GM23338 (cell line): ENCODE measurements at regions not wholly inside any gene's neighbourhood (a gene's known extent, or its start where the extent isn't known, plus 50 kb on each side); places are given as distances from the start of the nearest gene placed in this dataset.

Source experiments
- ATAC-seq: fragments of 200-7000 bp; cut with Tn5 transposase; 3 replicates; pipeline ENCODE4 v1.9.1; 2020
- DNase-seq: peaks from one replicate; pipeline ENCODE4 v3.0.0-alpha.2; 2015; ENCODE audit warnings: low spot score
- H2AFZ ChIP-seq: fragments of 200-600 bp; sonication (generic); 2 replicates; pipeline ENCODE4 v1.8.0; 2016; ENCODE audit warnings: antibody characterized with exemption, mild to moderate bottlenecking, moderate library complexity
- H3F3A ChIP-seq: fragments of 200-600 bp; sonication (generic); replicated peaks from 2 replicates; pipeline ENCODE4 v1.8.0; 2017; ENCODE audit warnings: antibody characterized with exemption, mixed run types, low read depth
- H3K27ac ChIP-seq: fragments of 200-600 bp; sonication (generic); 2 replicates; pipeline ENCODE4 v1.6.1; 2016; ENCODE audit warnings: low read depth
- H3K27me3 ChIP-seq: fragments of 200-600 bp; sonication (generic); 2 replicates; pipeline ENCODE4 v1.8.0; 2016; ENCODE audit warnings: mild to moderate bottlenecking, mixed run types, moderate library complexity; ENCODE audit not compliant: insufficient read depth
- H3K36me3 ChIP-seq: fragments of 200-600 bp; sonication (generic); 2 replicates; pipeline ENCODE4 v1.8.0; 2016; ENCODE audit warnings: mild to moderate bottlenecking; ENCODE audit not compliant: insufficient read depth
- H3K4me1 ChIP-seq: fragments of 200-600 bp; sonication (generic); 2 replicates; pipeline ENCODE4 v1.8.0; 2016; ENCODE audit warnings: mild to moderate bottlenecking, moderate library complexity; ENCODE audit not compliant: insufficient read depth
- H3K4me2 ChIP-seq: fragments of 200-600 bp; sonication (generic); 2 replicates; pipeline ENCODE4 v1.7.1; 2017; ENCODE audit warnings: mixed run types
- H3K4me3 ChIP-seq: fragments of 200-600 bp; sonication (generic); 2 replicates; pipeline ENCODE4 v1.6.1; 2016; ENCODE audit warnings: mixed run types
- H3K79me2 ChIP-seq: fragments of 200-600 bp; sonication (generic); replicated peaks from 2 replicates; pipeline ENCODE4 v1.8.0; 2017; ENCODE audit warnings: mild to moderate bottlenecking; ENCODE audit not compliant: insufficient read depth
- H3K9me2 ChIP-seq: fragments of 200-600 bp; sonication (generic); 2 replicates; pipeline ENCODE4 v1.8.0; 2017; ENCODE audit not compliant: insufficient read depth
- H4K20me1 ChIP-seq: fragments of 200-600 bp; sonication (generic); replicated peaks from 2 replicates; pipeline ENCODE4 v1.8.0; 2017; ENCODE audit warnings: mild to moderate bottlenecking; ENCODE audit not compliant: insufficient read depth
- H3K27ac Mint-ChIP-seq: 2 replicates; pipeline ENCODE4 v1.8.0; 2020; ENCODE audit warnings: inconsistent platforms, mild to moderate bottlenecking, moderate library complexity, mixed read lengths
- H3K27me3 Mint-ChIP-seq: 3 replicates; pipeline ENCODE4 v1.8.0; 2022; ENCODE audit warnings: low read depth, mild to moderate bottlenecking, moderate library complexity, mixed read lengths, inconsistent platforms; ENCODE audit not compliant: insufficient read depth, poor library complexity
- H3K36me3 Mint-ChIP-seq: 3 replicates; pipeline ENCODE4 v1.8.0; 2021; ENCODE audit warnings: low read depth, mild to moderate bottlenecking, inconsistent platforms, moderate library complexity, mixed read lengths
- H3K4me1 Mint-ChIP-seq: 3 replicates; pipeline ENCODE4 v1.8.0; 2020; ENCODE audit warnings: mild to moderate bottlenecking, inconsistent platforms, mixed read lengths
- H3K4me3 Mint-ChIP-seq: 3 replicates; pipeline ENCODE4 v1.8.0; 2021; ENCODE audit warnings: moderate library complexity, mild to moderate bottlenecking, inconsistent platforms, mixed read lengths
- H3K9me3 Mint-ChIP-seq: 3 replicates; pipeline ENCODE4 v1.8.0; 2020; ENCODE audit warnings: moderate library complexity, mild to moderate bottlenecking, inconsistent platforms, mixed read lengths
- CREB1 ChIP-seq: fragments of 250-450 bp; sonication (Bioruptor Pico); IDR thresholded peaks from 2 replicates; pipeline ENCODE4 v1.5.0; 2020; ENCODE audit warnings: low read depth, mild to moderate bottlenecking, moderate library complexity
- ETS1 ChIP-seq: IDR thresholded peaks from 2 replicates; pipeline ENCODE4 v1.6.1; 2016; ENCODE audit warnings: antibody characterized with exemption
- EZH2 ChIP-seq: fragments of 200-600 bp; sonication (generic); IDR thresholded peaks from one replicate; pipeline ENCODE4 v1.8.0; 2017; ENCODE audit warnings: antibody characterized with exemption, mild to moderate bottlenecking, low read depth; ENCODE audit not compliant: unreplicated experiment
- EZH2phosphoT487 ChIP-seq: fragments of 200-600 bp; sonication (generic); IDR thresholded peaks from one replicate; pipeline ENCODE4 v1.8.1; 2018; ENCODE audit warnings: antibody characterized with exemption; ENCODE audit not compliant: unreplicated experiment
- JUNB ChIP-seq: IDR thresholded peaks from one replicate; pipeline ENCODE4 v1.6.1; 2016; ENCODE audit warnings: antibody characterized with exemption; ENCODE audit not compliant: unreplicated experiment
- NANOG ChIP-seq: IDR thresholded peaks from 2 replicates; pipeline ENCODE4 v1.6.1; 2016; ENCODE audit warnings: antibody characterized with exemption, borderline replicate concordance
- POLR2AphosphoS5 ChIP-seq: IDR thresholded peaks from 2 replicates; pipeline ENCODE4 v1.6.1; 2016; ENCODE audit warnings: antibody characterized with exemption, low read depth
- STAT1 ChIP-seq: IDR thresholded peaks from one replicate; pipeline ENCODE4 v1.6.1; 2016; ENCODE audit warnings: antibody characterized with exemption; ENCODE audit not compliant: unreplicated experiment
- ZNF114 ChIP-seq: fragments of 250-450 bp; sonication (Bioruptor Pico); IDR thresholded peaks from 2 replicates; pipeline ENCODE4 v1.5.0; 2020; ENCODE audit warnings: mild to moderate bottlenecking, moderate library complexity
- ZNF331 ChIP-seq: fragments of 250-450 bp; sonication (Bioruptor Pico); IDR thresholded peaks from 2 replicates; pipeline ENCODE4 v1.5.0; 2020; ENCODE audit warnings: low read depth, mild to moderate bottlenecking, moderate library complexity
- TF ChIP-seq, protein P1 (sequence below): fragments of 250-450 bp; sonication (Bioruptor Pico); IDR thresholded peaks from 2 replicates; pipeline ENCODE4 v1.5.0; 2020; ENCODE audit warnings: mild to moderate bottlenecking, moderate library complexity
- TF ChIP-seq, protein P2 (sequence below), 2 experiments: fragments of 200-600 bp in 1 of 2; sonication (generic) in 1 of 2; conservative IDR thresholded peaks; 2 replicates each; pipeline versions ENCODE4 v1.5.1 to v1.6.1; 2016 to 2017; ENCODE audit warnings: antibody characterized with exemption in 2 of 2, low read depth in 2 of 2, mild to moderate bottlenecking in 2 of 2, moderate library complexity in 1 of 2
- TF ChIP-seq, protein P3 (sequence below): IDR thresholded peaks from one replicate; pipeline ENCODE4 v1.6.1; 2018; ENCODE audit warnings: antibody characterized with exemption; ENCODE audit not compliant: unreplicated experiment

DNA sequence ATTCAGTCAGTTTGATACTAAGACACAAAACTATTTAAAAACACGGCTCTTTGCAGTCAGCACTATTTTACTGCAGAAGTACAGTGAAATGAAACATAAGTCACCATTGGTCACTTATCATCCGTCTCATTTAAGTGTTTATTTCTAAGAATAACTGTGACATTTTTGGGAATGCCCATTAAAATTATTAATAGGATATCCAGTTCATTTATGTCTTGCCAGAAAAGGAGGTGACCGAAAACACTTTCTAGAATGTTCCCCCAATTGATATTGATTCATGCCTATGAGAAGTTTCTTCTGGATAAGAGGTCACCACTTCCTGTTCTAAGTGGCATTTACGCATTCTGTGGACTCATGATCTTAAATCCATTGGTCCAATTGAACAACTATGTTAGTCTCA lies 477.3 kb downstream of the LIG4 start:
- ATAC-seq (no peak), DNase-seq (no peak)
- no peak overlapping the region for H2AFZ ChIP-seq
- Mint-ChIP-seq H3K27me3 (no peaks in the 10 kb centered on the region), H3K4me3 (no peak overlapping the region), H3K9me3 (peaks cover 4% of the 10 kb centered on the region; the same call in 1 of the 3 replicates), H3K27ac (no peak overlapping the region), H3K4me1 (peaks cover 10% of the 10 kb centered on the region), H3K36me3 (no peaks in the 10 kb centered on the region)
- no peak overlapping the region for H3K4me2 ChIP-seq
- H3K36me3 ChIP-seq = no peaks in the 10 kb centered on the region
- H3K79me2 ChIP-seq = no peaks in the 10 kb centered on the region; the same call in 1 of the 2 replicates
- H3K27ac ChIP-seq = no peak overlapping the region
- no peaks in the 10 kb centered on the region; the same call in 1 of the 2 replicates for H4K20me1 ChIP-seq
- H3K9me2 ChIP-seq = no peaks in the 10 kb centered on the region
- no peaks in the 10 kb centered on the region for H3F3A ChIP-seq
- H3K4me1 ChIP-seq = peaks cover 9% of the 10 kb centered on the region; the same call in 1 of the 2 replicates
- H3K27me3 ChIP-seq = no peaks in the 10 kb centered on the region
- no peak overlapping the region for H3K4me3 ChIP-seq
- TF ChIP-seq CREB1 (CRISPR knock-in tag) (no peak), EZH2phosphoT487 (no peak), ZNF331 (no peak), ZNF114 (CRISPR knock-in tag) (no peak), STAT1 (no peak), POLR2AphosphoS5 (no peak), ETS1 (no peak), NANOG (no peak), EZH2 (no peak), JUNB (no peak)
- TF ChIP-seq, protein P1, sequence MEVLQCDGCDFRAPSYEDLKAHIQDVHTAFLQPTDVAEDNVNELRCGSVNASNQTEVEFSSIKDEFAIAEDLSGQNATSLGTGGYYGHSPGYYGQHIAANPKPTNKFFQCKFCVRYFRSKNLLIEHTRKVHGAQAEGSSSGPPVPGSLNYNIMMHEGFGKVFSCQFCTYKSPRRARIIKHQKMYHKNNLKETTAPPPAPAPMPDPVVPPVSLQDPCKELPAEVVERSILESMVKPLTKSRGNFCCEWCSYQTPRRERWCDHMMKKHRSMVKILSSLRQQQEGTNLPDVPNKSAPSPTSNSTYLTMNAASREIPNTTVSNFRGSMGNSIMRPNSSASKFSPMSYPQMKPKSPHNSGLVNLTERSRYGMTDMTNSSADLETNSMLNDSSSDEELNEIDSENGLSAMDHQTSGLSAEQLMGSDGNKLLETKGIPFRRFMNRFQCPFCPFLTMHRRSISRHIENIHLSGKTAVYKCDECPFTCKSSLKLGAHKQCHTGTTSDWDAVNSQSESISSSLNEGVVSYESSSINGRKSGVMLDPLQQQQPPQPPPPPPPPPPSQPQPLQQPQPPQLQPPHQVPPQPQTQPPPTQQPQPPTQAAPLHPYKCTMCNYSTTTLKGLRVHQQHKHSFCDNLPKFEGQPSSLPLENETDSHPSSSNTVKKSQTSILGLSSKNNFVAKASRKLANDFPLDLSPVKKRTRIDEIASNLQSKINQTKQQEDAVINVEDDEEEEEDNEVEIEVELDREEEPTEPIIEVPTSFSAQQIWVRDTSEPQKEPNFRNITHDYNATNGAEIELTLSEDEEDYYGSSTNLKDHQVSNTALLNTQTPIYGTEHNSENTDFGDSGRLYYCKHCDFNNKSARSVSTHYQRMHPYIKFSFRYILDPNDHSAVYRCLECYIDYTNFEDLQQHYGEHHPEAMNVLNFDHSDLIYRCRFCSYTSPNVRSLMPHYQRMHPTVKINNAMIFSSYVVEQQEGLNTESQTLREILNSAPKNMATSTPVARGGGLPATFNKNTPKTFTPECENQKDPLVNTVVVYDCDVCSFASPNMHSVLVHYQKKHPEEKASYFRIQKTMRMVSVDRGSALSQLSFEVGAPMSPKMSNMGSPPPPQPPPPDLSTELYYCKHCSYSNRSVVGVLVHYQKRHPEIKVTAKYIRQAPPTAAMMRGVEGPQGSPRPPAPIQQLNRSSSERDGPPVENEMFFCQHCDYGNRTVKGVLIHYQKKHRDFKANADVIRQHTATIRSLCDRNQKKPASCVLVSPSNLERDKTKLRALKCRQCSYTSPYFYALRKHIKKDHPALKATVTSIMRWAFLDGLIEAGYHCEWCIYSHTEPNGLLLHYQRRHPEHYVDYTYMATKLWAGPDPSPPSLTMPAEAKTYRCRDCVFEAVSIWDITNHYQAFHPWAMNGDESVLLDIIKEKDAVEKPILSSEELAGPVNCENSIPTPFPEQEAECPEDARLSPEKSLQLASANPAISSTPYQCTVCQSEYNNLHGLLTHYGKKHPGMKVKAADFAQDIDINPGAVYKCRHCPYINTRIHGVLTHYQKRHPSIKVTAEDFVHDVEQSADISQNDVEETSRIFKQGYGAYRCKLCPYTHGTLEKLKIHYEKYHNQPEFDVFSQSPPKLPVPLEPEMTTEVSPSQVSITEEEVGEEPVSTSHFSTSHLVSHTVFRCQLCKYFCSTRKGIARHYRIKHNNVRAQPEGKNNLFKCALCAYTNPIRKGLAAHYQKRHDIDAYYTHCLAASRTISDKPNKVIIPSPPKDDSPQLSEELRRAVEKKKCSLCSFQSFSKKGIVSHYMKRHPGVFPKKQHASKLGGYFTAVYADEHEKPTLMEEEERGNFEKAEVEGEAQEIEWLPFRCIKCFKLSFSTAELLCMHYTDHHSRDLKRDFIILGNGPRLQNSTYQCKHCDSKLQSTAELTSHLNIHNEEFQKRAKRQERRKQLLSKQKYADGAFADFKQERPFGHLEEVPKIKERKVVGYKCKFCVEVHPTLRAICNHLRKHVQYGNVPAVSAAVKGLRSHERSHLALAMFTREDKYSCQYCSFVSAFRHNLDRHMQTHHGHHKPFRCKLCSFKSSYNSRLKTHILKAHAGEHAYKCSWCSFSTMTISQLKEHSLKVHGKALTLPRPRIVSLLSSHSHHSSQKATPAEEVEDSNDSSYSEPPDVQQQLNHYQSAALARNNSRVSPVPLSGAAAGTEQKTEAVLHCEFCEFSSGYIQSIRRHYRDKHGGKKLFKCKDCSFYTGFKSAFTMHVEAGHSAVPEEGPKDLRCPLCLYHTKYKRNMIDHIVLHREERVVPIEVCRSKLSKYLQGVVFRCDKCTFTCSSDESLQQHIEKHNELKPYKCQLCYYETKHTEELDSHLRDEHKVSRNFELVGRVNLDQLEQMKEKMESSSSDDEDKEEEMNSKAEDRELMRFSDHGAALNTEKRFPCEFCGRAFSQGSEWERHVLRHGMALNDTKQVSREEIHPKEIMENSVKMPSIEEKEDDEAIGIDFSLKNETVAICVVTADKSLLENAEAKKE (CRISPR knock-in tag) = no peak
- TF ChIP-seq, protein P2, sequence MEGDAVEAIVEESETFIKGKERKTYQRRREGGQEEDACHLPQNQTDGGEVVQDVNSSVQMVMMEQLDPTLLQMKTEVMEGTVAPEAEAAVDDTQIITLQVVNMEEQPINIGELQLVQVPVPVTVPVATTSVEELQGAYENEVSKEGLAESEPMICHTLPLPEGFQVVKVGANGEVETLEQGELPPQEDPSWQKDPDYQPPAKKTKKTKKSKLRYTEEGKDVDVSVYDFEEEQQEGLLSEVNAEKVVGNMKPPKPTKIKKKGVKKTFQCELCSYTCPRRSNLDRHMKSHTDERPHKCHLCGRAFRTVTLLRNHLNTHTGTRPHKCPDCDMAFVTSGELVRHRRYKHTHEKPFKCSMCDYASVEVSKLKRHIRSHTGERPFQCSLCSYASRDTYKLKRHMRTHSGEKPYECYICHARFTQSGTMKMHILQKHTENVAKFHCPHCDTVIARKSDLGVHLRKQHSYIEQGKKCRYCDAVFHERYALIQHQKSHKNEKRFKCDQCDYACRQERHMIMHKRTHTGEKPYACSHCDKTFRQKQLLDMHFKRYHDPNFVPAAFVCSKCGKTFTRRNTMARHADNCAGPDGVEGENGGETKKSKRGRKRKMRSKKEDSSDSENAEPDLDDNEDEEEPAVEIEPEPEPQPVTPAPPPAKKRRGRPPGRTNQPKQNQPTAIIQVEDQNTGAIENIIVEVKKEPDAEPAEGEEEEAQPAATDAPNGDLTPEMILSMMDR (conservative IDR thresholded peaks at IDR 0.05; ENCODE audit: low read depth in 2 of 2) = no peak
- TF ChIP-seq, protein P3, sequence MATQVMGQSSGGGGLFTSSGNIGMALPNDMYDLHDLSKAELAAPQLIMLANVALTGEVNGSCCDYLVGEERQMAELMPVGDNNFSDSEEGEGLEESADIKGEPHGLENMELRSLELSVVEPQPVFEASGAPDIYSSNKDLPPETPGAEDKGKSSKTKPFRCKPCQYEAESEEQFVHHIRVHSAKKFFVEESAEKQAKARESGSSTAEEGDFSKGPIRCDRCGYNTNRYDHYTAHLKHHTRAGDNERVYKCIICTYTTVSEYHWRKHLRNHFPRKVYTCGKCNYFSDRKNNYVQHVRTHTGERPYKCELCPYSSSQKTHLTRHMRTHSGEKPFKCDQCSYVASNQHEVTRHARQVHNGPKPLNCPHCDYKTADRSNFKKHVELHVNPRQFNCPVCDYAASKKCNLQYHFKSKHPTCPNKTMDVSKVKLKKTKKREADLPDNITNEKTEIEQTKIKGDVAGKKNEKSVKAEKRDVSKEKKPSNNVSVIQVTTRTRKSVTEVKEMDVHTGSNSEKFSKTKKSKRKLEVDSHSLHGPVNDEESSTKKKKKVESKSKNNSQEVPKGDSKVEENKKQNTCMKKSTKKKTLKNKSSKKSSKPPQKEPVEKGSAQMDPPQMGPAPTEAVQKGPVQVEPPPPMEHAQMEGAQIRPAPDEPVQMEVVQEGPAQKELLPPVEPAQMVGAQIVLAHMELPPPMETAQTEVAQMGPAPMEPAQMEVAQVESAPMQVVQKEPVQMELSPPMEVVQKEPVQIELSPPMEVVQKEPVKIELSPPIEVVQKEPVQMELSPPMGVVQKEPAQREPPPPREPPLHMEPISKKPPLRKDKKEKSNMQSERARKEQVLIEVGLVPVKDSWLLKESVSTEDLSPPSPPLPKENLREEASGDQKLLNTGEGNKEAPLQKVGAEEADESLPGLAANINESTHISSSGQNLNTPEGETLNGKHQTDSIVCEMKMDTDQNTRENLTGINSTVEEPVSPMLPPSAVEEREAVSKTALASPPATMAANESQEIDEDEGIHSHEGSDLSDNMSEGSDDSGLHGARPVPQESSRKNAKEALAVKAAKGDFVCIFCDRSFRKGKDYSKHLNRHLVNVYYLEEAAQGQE = no peak
